ENCODE measurements at regions not wholly inside any gene's neighbourhood (a gene's known extent, or its start where the extent isn't known, plus 50 kb on each side); places are given as distances from the start of the nearest gene placed in this dataset.

DNA sequence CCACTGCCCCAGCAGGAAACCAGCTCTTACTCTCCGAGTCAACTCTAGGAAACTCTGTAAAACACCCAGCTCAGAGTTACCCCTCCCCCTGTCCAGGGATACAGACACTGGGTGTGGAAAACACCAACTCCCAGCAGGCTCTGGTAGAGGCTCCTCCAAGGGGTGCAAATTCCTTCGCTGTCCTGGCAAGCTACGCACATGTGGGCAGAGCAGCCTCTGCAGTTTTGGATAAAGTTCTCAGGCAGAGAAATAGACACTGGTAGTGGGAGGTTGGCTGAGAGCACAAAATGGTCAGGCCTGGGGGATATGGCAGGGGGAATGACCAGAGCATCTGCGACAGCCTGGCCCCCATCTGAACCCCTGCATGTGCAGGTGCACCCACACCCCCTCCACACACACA is 146.9 kb upstream of the SDK2 start:
- no peak overlapping the region for H2AFZ ChIP-seq (ENCODE audit: low read depth, low read length)
- TF ChIP-seq ZBTB40 (IDR thresholded peaks at IDR 0.05) (no peak), ZBTB40 (CRISPR knock-in tag; IDR thresholded peaks at IDR 0.05) (no peak), ZNF134 (CRISPR knock-in tag; conservative IDR thresholded peaks at IDR 0.05) (no peak), ZNF274 (IDR thresholded peaks at IDR 0.05; ENCODE audit: borderline replicate concordance, low read depth, low read length) (no peak), RBM17 (IDR thresholded peaks at IDR 0.05; ENCODE audit: borderline replicate concordance, low read depth, low read length) (no peak), SMARCE1 (IDR thresholded peaks at IDR 0.05) (no peak), CHCHD3 (CRISPR knock-in tag; IDR thresholded peaks at IDR 0.05) (no peak), CHD1 (IDR thresholded peaks at IDR 0.05; ENCODE audit: low read length) (no peak), GTF2E2 (tag; IDR thresholded peaks at IDR 0.05) (no peak)
- TF ChIP-seq, protein P1, sequence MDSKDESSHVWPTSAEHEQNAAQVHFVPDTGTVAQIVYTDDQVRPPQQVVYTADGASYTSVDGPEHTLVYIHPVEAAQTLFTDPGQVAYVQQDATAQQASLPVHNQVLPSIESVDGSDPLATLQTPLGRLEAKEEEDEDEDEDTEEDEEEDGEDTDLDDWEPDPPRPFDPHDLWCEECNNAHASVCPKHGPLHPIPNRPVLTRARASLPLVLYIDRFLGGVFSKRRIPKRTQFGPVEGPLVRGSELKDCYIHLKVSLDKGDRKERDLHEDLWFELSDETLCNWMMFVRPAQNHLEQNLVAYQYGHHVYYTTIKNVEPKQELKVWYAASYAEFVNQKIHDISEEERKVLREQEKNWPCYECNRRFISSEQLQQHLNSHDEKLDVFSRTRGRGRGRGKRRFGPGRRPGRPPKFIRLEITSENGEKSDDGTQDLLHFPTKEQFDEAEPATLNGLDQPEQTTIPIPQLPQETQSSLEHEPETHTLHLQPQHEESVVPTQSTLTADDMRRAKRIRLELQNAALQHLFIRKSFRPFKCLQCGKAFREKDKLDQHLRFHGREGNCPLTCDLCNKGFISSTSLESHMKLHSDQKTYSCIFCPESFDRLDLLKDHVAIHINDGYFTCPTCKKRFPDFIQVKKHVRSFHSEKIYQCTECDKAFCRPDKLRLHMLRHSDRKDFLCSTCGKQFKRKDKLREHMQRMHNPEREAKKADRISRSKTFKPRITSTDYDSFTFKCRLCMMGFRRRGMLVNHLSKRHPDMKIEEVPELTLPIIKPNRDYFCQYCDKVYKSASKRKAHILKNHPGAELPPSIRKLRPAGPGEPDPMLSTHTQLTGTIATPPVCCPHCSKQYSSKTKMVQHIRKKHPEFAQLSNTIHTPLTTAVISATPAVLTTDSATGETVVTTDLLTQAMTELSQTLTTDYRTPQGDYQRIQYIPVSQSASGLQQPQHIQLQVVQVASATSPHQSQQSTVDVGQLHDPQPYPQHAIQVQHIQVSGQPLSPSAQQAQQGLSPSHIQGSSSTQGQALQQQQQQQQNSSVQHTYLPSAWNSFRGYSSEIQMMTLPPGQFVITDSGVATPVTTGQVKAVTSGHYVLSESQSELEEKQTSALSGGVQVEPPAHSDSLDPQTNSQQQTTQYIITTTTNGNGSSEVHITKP (IDR thresholded peaks at IDR 0.05; ENCODE audit: partially characterized antibody): no peak
- POLR2A ChIA-PET: interaction anchor here (0.6 kb wide), 1 partner anchor 31 kb away, joined by 3 read pairs; no protein-coding TSS in a partner anchor
- no peaks in the 10 kb centered on the region for H3K9me1 ChIP-seq (ENCODE audit: control insufficient read depth, insufficient read depth, low read length)
- FAIRE-seq: no peak
- DNase-seq (ENCODE audit: extremely low read depth in 1 of 4, low spot score in 3 of 4): no peak
- no TSS peak for BruUV-seq (replicated peaks)
- no peak overlapping the region for H3K4me2 ChIP-seq (ENCODE audit: insufficient read depth, low read length)
- in situ Hi-C loops (cut with MboI): no loop called here
- no peak for ATAC-seq
- intact Hi-C loops (cut with micrococcal nuclease): no loop called here
- H4K20me1 ChIP-seq (replicated peaks; ENCODE audit: control insufficient read depth, insufficient read depth, low read length): no peaks in the 10 kb centered on the region; the same call in 1 of the 2 replicates
- 5% methylated on average over 4 of the region's 4 CpGs for WGBS (ENCODE audit: insufficient coverage, low coverage, missing lambda C conversion rate)
- no peak overlapping the region for H3K4me3 ChIP-seq
- H3K36me3 ChIP-seq (ENCODE audit: control insufficient read depth, insufficient read depth, low read length): no peaks in the 10 kb centered on the region
- peaks cover 0 to 7% of the 10 kb centered on the region in 2 experiments; a peak in 1 of 5 replicates for H3K27me3 ChIP-seq (ENCODE audit: control insufficient read depth in 2 of 2, insufficient read depth in 2 of 2, low read length in 2 of 2)
- H3K9me3 ChIP-seq (replicated peaks; ENCODE audit: control insufficient read depth, insufficient read depth, low read depth, low read length): no peaks in the 10 kb centered on the region
- no peak overlapping the region for H3K9ac ChIP-seq (ENCODE audit: insufficient read depth in 1 of 2, low read depth in 2 of 2, low read length in 2 of 2)
- CTCF ChIA-PET (ENCODE audit: low intra/inter-chr PET ratio): no interaction called here
- H3K79me2 ChIP-seq (ENCODE audit: control insufficient read depth, insufficient read depth, low read length): no peaks in the 10 kb centered on the region
- no peak overlapping the region for H3K27ac ChIP-seq (ENCODE audit: extremely low read depth, low read depth, low read length)
- no peaks in the 10 kb centered on the region for H3K4me1 ChIP-seq (replicated peaks in 1 of 2; ENCODE audit: control insufficient read depth in 2 of 2, insufficient read depth in 2 of 2, low read length in 2 of 2)
